Nephron progenitor cell (in vitro differentiated cells): ENCODE measurements at regions not wholly inside any gene's neighbourhood (a gene's known extent, or its start where the extent isn't known, plus 50 kb on each side); places are given as distances from the start of the nearest gene placed in this dataset.
"Not testable (repeated sequence)": the region's sequence is repeated elsewhere in the genome, so short reads cannot be mapped to it uniquely, and the experiment has no call there.

Experiments used
- DNase-seq: peaks from one replicate; pipeline ENCODE4 v3.0.0; 2021
- H3K27ac Mint-ChIP-seq: 2 replicates; pipeline ENCODE4 v1.8.0; 2021; ENCODE audit warnings: mild to moderate bottlenecking, moderate library complexity, mixed read lengths
- H3K27me3 Mint-ChIP-seq: 2 replicates; pipeline ENCODE4 v1.8.0; 2021; ENCODE audit warnings: mild to moderate bottlenecking, low read depth, mixed read lengths; ENCODE audit not compliant: poor library complexity
- H3K36me3 Mint-ChIP-seq: 2 replicates; pipeline ENCODE4 v1.8.0; 2021; ENCODE audit warnings: low read depth, mixed read lengths
- H3K4me1 Mint-ChIP-seq: 2 replicates; pipeline ENCODE4 v1.8.0; 2021; ENCODE audit warnings: mixed read lengths
- H3K4me3 Mint-ChIP-seq: 2 replicates; pipeline ENCODE4 v1.8.0; 2021; ENCODE audit warnings: mild to moderate bottlenecking, moderate library complexity, mixed read lengths
- H3K9me3 Mint-ChIP-seq: 2 replicates; pipeline ENCODE4 v1.8.0; 2021; ENCODE audit warnings: mild to moderate bottlenecking, moderate library complexity, mixed read lengths
- CTCF ChIP-seq: fragments of 200-600 bp; sonication (generic); IDR thresholded peaks from 2 replicates; pipeline ENCODE4 v1.5.0; 2021; ENCODE audit warnings: antibody characterized with exemption

DNA sequence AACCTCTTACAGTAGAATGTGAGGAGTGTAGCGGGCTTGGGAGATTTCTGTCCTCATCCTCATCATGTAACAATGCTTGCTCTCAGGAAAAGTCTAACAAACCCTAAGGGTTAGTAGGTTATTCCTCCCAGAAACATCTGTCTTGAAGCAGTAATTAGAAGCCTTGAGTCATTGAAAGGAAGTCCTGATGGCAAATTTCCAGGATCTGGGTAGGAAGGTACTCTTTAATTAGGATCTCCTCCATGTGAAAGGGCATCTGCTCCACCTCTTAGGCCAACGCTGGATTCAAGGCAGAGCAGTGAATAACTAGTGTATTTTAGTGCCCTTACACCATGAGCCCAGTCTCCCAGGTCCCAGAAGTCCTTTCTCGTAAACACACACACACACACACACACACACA lies 106.6 kb upstream of the BARHL2 start:
- Mint-ChIP-seq H3K27ac (no peak overlapping the region), H3K9me3 (no peaks in the 10 kb centered on the region), H3K4me1 (no peaks in the 10 kb centered on the region), H3K4me3 (no peak overlapping the region), H3K27me3 (peaks cover 67% of the 10 kb centered on the region), H3K36me3 (no peaks in the 10 kb centered on the region)
- DNase-seq: no peak
- TF ChIP-seq CTCF: no peak

DNA sequence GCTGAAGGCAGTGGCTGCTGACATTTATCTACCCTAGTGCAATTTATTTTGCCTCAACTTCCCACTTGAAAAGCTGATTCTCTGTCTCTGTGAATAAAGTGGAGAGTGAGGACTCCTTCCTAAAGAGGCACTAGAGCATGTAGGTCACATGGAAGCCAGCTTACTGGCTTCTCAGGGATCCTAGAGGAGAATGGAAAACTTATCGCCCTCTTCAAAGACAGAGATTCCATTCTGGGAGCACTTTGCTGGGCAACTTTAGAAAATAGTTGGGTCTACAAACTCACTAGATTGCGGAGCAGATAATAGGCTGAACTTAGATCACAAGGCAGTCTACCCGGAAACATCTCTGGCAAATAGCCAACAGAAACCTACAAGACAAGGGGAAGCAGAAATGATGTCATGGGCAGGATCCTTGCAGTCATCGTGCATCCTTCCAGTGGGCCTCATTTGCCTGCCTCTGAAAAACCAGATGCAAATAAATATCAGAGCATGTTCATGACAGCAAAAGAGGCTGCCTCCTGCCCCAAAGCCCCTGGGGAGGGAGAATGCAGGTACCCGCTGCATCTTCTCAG lies 104.8 kb upstream of the BARHL2 start:
- Mint-ChIP-seq H3K27me3 (peaks cover 61% of the 10 kb centered on the region), H3K27ac (no peak overlapping the region), H3K36me3 (no peaks in the 10 kb centered on the region), H3K4me1 (no peaks in the 10 kb centered on the region), H3K9me3 (no peaks in the 10 kb centered on the region), H3K4me3 (no peak overlapping the region)
- DNase-seq: no peak
- no peak for TF ChIP-seq CTCF

DNA sequence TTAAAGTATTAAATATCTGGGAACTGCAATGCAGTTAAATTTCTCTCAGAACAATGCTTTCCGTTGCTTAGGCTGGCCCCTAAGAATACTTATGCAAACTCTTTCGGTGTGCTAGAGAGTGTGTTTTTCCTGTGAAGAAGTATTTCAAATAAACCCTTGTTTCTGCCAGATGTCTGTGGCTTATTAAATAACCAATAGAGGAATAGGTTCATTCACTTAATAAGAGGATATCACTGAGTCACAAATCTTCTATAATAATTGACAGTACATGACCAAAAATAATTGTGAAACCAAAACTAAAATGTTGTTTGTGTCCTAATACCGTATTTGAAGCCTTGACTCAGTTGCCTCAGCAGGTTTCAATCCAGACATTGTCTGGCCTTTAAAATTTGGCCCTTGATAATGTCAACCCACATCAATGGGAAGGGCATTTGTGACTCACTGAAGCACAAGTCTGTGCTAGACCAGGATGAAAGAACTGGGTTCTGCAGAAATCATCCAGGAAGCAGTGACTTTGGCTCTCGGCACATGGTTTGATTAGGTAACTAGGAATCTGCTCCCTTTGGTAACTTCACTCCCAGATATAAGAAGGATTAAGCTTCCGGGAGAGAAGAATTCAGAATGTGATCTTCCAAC lies 104.2 kb upstream of the BARHL2 start:
- H3K9me3 Mint-ChIP-seq: no peaks in the 10 kb centered on the region
- H3K27me3 Mint-ChIP-seq: peaks cover 55% of the 10 kb centered on the region
- H3K4me1 Mint-ChIP-seq: no peaks in the 10 kb centered on the region
- H3K4me3 Mint-ChIP-seq: no peak overlapping the region
- H3K27ac Mint-ChIP-seq: no peak overlapping the region
- TF ChIP-seq CTCF: no peak
- DNase-seq: no peak
- no peaks in the 10 kb centered on the region for H3K36me3 Mint-ChIP-seq

DNA sequence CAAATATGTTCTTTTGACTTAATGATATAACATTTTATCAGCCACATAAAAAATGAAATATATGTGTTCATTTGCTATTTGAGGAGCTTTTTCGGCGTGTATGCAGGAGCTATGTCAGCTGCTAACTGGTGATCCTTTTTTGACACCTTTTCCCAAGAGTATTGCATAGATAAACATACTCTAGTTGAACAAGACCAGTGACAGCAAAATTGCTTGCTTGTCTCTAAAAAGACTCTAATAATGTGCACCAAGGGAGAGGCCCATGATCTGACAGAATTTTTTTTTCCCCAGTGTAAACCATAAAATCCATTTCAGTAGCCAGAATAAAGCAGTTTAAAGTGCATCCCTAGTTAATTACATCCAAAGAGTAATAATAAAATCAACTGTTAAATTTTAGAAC lies 103.6 kb upstream of the BARHL2 start:
- DNase-seq: no peak
- H3K9me3 Mint-ChIP-seq: no peaks in the 10 kb centered on the region
- H3K4me3 Mint-ChIP-seq: no peak overlapping the region
- no peak for TF ChIP-seq CTCF
- H3K4me1 Mint-ChIP-seq: no peaks in the 10 kb centered on the region
- no peak overlapping the region for H3K27ac Mint-ChIP-seq
- H3K27me3 Mint-ChIP-seq: peaks cover 54% of the 10 kb centered on the region
- H3K36me3 Mint-ChIP-seq: no peaks in the 10 kb centered on the region

DNA sequence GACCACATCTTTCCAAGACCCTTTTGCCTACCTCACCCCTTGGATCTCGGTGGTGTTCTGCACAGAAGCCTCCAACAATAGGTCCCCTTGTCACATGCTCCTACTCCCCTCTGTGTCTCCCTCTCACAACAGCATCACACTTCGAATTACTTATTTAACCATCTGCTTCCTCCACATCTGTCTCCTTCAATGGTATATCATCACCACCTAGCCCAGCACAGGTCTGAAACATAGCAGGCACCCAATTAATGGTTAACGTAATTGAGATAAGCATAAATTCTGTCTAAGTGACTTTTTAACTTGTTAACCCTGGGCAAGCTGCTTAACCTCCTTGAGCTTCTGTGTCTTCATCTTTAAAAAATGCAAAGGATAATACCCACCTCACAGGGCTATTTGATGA lies 100.3 kb upstream of the BARHL2 start:
- DNase-seq: no peak
- no peak for TF ChIP-seq CTCF
- no peaks in the 10 kb centered on the region for H3K36me3 Mint-ChIP-seq
- no peaks in the 10 kb centered on the region for H3K9me3 Mint-ChIP-seq
- H3K27ac Mint-ChIP-seq: no peak overlapping the region
- peaks cover 29% of the 10 kb centered on the region for H3K27me3 Mint-ChIP-seq
- no peaks in the 10 kb centered on the region for H3K4me1 Mint-ChIP-seq
- H3K4me3 Mint-ChIP-seq: no peak overlapping the region

- not testable (repeated sequence) for H3K4me3 Mint-ChIP-seq, DNase-seq, H3K27ac Mint-ChIP-seq, H3K9me3 Mint-ChIP-seq, H3K36me3 Mint-ChIP-seq, H3K4me1 Mint-ChIP-seq
- peaks cover 19% of the 10 kb centered on the region for H3K27me3 Mint-ChIP-seq
Measured at GRCh38 chr1:90812237-90812636, 95.1 kb upstream of the BARHL2 start.

DNA sequence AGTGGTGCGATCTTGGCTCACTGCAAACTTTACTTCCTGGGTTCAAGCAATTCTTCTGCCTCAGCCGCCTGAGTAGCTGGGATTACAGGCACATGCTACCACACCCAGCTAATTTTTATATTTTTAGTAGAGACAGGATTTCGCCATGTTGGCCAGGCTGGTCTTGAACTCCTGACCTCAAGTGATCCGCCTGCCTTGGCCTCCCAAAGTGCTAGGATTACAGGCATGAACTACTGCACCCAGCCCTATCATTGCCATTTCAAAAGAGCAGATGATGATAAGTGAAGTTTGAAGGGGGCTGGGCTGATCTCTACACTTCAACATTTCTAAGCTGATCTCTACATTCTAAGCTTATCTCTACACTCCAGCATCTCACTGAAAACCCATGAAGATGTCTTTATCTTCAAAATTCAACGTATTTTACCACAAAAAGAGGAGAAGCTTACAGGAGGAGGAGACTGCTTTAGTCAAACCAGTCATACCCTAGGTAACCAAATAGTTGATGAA lies 94.4 kb upstream of the BARHL2 start:
- not testable (repeated sequence) for DNase-seq, H3K4me1 Mint-ChIP-seq, H3K9me3 Mint-ChIP-seq, H3K36me3 Mint-ChIP-seq, H3K27ac Mint-ChIP-seq, H3K4me3 Mint-ChIP-seq
- H3K27me3 Mint-ChIP-seq: peaks cover 21% of the 10 kb centered on the region
